ENCODE measurements at regions not wholly inside any gene's neighbourhood (a gene's known extent, or its start where the extent isn't known, plus 50 kb on each side); places are given as distances from the start of the nearest gene placed in this dataset.
"Not testable (repeated sequence)": the region's sequence is repeated elsewhere in the genome, so short reads cannot be mapped to it uniquely, and the experiment has no call there.

GRCh38 chr21:30023056-30023455, 83.3 kb upstream of the GRIK1 start:
- not testable (repeated sequence) for TF ChIP-seq POLR2A, CTCF, POLR2AphosphoS5, EP300 (IDR thresholded peaks at IDR 0.05)
